ENCODE measurements at regions not wholly inside any gene's neighbourhood (a gene's known extent, or its start where the extent isn't known, plus 50 kb on each side); places are given as distances from the start of the nearest gene placed in this dataset.
"Not testable (repeated sequence)": the region's sequence is repeated elsewhere in the genome, so short reads cannot be mapped to it uniquely, and the experiment has no call there.

DNA sequence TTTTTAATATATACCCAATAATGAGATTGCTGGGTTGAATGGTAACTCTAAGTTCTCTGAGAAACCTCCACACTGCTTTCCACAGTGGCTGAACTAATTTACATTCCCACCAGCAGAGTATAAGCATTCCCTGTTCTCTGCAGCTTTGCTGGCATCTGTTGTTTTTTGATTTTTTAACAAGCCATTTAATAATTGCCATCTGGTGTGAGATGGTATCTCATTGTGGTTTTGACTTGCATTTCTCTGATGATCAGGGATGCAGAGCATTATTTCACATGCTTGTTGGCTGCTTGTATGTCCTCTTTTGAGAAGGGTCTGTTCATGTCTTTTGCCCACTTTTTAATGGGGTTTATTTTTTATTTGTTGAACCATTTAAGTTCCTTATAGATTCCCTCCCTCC lies 75.0 kb upstream of the EPHB3 start:
- no peak for DNase-seq
- no peak for TF ChIP-seq POLR2A (IDR thresholded peaks at IDR 0.05; ENCODE audit: low read length)
- TF ChIP-seq GATA1 (IDR thresholded peaks at IDR 0.05; ENCODE audit: low read depth, low read length), result no peak

DNA sequence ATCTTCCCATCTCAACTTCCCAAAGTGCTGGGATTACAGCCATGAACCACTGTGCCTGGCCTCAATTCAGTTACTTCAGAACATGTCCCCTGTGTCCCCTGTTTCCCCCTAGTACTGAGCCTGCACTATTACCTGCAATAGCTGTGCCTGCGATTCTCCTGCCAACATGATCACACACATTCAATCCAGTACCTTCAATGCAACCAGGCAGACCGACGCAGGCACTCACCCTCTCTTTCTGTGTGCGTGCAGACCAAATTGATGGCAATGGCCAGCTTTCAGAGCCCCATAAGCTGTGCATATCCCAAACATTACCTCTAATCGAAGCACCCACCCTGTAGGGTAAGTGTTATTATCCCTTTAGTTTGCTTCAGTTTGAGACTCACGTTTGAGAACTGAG lies 73.0 kb upstream of the EPHB3 start:
- no peak for DNase-seq
- TF ChIP-seq GATA1 (IDR thresholded peaks at IDR 0.05; ENCODE audit: low read depth, low read length) (no peak), POLR2A (IDR thresholded peaks at IDR 0.05; ENCODE audit: low read length) (no peak)

DNA sequence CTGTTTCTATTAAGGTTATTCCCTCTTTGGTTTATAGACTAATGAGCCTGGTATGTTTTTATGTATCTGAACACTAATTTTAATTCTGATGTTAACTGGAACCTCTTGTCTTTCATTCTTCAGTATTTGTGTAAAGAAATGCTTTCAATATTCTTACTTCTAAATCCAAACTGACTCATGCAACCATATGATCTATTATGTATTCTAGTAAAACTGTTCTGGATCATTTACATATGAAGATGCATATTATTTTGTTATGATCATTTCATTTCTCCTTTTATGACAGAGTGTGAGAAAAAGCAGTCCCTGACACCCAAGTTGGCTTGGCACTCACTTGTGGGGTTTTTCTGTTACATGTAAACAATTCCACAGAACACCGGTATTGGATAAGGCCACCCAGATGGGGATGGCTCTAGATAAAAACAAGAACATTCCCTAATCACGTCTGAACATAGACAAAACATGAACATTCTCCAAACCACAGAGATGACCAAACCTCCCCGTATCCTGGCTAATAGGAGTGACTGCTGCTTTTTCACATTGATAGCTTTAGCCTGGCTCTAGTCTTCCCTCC lies 72.2 kb upstream of the EPHB3 start:
- no peak for DNase-seq
- TF ChIP-seq GATA1 (IDR thresholded peaks at IDR 0.05; ENCODE audit: low read depth, low read length), result no peak
- no peak for TF ChIP-seq POLR2A (IDR thresholded peaks at IDR 0.05; ENCODE audit: low read length)

DNA sequence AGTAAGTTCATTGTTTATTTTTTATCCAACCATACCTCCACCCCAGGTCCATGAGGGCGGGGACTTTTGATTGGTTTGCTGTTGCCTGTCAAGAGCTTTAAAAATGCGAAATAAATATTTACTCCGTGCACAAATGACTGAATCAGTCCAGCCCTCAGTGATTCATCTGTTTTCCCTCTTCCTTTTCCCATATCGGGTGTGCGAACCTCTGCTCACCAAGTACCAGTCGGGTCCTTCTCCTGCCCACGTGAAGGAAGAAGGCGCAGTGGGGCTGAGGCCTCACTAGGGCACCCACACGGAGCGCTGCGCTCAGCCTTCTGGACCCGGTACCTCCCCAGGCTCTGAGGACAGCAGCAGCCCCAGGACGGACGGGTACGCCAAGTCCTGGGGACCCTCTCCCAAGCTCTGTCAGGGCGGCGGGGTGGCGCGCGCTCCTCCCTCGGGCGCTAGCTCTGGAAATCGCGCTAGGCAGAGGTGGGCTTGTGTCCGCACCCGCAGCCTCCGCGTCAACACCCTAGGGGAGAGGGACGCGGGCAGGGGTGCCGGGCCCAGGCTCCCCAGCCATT lies 70.5 kb upstream of the EPHB3 start:
- TF ChIP-seq GATA1 (IDR thresholded peaks at IDR 0.05; ENCODE audit: low read depth, low read length), result no peak
- TF ChIP-seq POLR2A (IDR thresholded peaks at IDR 0.05; ENCODE audit: low read length), result no peak

DNA sequence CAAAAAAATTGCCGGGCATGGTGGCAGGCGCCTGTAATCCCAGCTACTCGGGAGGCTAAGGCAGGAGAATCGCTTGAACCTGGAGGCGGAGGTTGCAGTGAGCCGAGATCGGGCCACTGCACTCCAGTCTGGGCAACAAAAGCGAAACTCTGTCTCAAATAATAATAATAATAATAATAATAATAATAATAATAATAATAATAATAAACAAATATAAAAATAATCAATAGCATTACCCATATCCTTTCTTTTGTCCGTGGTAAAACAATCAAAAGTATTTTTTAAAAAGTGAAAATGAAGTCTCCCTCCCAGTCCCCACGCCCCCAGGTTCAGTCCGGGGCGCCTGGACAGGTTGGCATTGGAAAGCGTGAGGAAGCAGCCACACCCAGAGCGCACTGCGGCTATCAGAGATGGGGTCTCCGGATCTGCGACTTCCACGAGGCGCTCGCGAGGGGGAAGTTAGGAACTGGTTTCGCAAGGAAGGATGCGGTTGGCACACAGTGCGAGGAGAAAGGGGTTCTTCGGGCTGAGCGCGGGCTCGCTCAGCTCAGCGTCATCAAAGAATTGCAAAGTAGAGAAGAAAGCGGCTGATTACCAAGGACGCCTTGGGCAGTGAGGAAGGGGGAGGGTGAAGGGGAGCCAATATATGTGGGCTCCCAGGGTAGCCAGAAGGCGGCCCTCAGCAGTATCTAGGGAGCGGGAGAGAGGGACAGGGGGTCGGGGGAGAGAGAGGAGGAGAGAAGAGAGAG lies 69.5 kb upstream of the EPHB3 start:
- TF ChIP-seq POLR2A (IDR thresholded peaks at IDR 0.05; ENCODE audit: low read length) (no peak), GATA1 (IDR thresholded peaks at IDR 0.05; ENCODE audit: low read depth, low read length) (no peak)
- no peak for DNase-seq

More for the DNA sequence above, 70.5 kb upstream of the EPHB3 start:
- DNase-seq, result no peak

DNA sequence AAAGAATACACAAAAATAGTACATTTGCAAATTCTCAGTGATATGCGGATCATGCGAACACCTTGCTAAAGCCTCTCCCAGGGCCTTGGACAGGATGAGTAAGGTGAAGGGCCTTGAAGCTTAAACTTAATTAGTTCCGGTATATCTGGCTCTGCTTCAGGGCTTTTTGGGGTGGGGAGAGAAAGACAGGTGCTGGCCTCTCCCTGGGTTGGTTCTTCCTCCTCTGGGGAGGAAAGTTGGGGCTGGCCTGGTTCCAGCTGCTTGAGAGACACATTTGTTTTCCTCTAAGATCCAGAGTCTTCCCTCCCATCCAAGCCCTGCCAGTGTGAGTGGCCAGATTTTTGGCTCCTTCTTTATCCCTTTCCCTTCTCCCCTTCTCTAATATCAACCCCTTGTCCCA lies 64.7 kb upstream of the EPHB3 start:
- TF ChIP-seq POLR2A (IDR thresholded peaks at IDR 0.05; ENCODE audit: low read length) (no peak), GATA1 (IDR thresholded peaks at IDR 0.05; ENCODE audit: low read depth, low read length) (no peak)
- no peak for DNase-seq

DNA sequence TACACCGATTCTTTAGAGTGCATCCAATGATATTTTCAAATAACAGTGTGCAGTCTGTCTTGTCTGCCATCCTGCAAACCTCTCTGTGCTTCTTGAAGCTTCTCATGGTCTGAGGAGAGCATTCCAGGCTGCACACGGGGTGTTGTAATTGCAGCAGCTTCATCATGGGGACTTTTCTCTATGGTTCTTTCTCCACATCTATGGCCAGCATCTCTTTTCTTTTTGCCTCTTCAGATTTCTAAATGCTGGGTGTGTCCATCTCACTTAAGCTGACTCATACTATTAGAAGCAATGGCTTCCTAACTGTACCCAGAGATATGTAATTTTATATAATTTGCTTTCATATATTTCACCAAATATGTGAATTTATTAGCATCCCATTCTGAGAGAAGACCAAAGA lies 63.8 kb upstream of the EPHB3 start:
- no peak for DNase-seq
- no peak for TF ChIP-seq POLR2A (IDR thresholded peaks at IDR 0.05; ENCODE audit: low read length)
- no peak for TF ChIP-seq GATA1 (IDR thresholded peaks at IDR 0.05; ENCODE audit: low read depth, low read length)

GRCh38 chr3:184498986-184499606 lies 62.5 kb upstream of the EPHB3 start:
- no peak for TF ChIP-seq POLR2A (IDR thresholded peaks at IDR 0.05; ENCODE audit: low read length)
- TF ChIP-seq GATA1 (IDR thresholded peaks at IDR 0.05; ENCODE audit: low read depth, low read length), result no peak
- no peak for DNase-seq

GRCh38 chr3:184500344-184500923 lies 61.2 kb upstream of the EPHB3 start:
- DNase-seq, result no peak
- no peak for TF ChIP-seq POLR2A (IDR thresholded peaks at IDR 0.05; ENCODE audit: low read length)
- TF ChIP-seq GATA1 (IDR thresholded peaks at IDR 0.05; ENCODE audit: low read depth, low read length), result no peak

GRCh38 chr3:184502123-184502667 lies 59.4 kb upstream of the EPHB3 start:
- TF ChIP-seq POLR2A (IDR thresholded peaks at IDR 0.05; ENCODE audit: low read length) (no peak), GATA1 (IDR thresholded peaks at IDR 0.05; ENCODE audit: low read depth, low read length) (no peak)
- DNase-seq, result no peak

- not testable (repeated sequence) for DNase-seq
Observed at GRCh38 chr3:184502841-184503240, 58.7 kb upstream of the EPHB3 start.

DNA sequence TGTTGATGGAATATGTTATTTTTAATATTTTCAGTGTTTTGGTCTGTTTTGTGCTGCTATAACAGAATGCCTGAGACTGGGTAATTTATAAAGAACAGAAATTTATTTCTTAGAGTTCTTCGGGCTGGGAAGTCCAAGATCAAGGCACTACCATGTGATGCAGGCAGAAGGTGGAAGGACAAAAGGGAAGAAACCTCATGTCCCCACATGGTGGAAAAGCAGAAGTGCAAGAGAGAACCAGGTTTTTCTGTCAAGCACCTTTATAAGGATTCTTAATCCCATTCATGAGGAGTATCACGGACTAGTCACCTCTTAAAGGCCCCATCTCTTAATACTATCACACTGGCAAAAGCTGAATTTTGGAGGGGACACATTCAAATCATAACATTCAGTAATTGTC lies 57.9 kb upstream of the EPHB3 start:
- TF ChIP-seq GATA1 (IDR thresholded peaks at IDR 0.05; ENCODE audit: low read depth, low read length), result no peak
- TF ChIP-seq POLR2A (IDR thresholded peaks at IDR 0.05; ENCODE audit: low read length), result no peak
- no peak for DNase-seq

DNA sequence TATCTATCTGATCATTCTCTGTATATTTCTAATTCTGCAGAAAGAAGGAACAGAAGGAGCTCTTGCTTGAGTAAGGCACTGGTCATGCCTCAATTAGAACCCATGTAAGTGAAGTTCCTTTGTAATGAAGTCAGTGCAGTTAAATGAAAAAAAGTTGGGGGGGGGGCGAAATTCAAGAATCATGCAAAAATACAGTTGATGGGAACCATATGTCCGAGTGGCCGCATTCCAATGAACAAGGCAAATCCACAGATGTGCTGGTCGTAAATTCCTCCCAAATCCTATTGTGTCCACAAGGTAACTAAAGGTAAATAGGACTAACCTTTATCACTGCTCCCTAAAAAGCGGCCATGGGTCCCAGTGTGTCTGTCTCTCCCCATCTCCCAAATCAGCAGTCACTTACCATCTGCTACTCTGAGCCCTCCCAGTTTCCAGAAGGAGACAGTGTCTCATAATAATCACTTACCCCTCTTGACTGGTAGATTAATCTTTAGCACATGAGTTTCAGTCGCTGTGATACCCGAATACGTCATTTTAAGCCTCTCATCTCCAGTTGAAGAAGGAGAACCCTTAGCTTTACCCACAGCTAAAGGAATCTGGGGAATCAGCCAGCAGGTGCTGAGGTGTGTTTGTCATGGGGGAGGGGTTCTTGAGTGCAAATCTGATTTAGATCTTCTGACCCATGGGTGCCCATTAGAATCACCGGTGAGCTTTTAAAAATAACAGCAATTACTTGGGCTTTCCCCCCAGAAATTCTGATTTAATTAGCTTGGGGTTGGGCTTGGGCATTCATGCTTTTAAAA lies 56.3 kb upstream of the EPHB3 start:
- DNase-seq, result no peak
- TF ChIP-seq GATA1 (IDR thresholded peaks at IDR 0.05; ENCODE audit: low read depth, low read length), result no peak
- TF ChIP-seq POLR2A (IDR thresholded peaks at IDR 0.05; ENCODE audit: low read length), result no peak
